Endothelial cell of hepatic sinusoid (primary cell): ENCODE measurements at regions not wholly inside any gene's neighbourhood (a gene's known extent, or its start where the extent isn't known, plus 50 kb on each side); places are given as distances from the start of the nearest gene placed in this dataset.
"Not testable (repeated sequence)": the region's sequence is repeated elsewhere in the genome, so short reads cannot be mapped to it uniquely, and the experiment has no call there.

Experiments
- in situ Hi-C: cut with HindIII; loops from 2 replicates; pipeline ENCODE4 v1.10.0; 2017; ENCODE audit warnings: low sequenced_read_pairs

GRCh38 chr14:38605193-38606114, 349.6 kb upstream of the CLEC14A start:
- in situ Hi-C loops = loop anchor here (25.0 kb wide), 1 partner anchor 593 kb away; no protein-coding TSS in a partner anchor

GRCh38 chr14:38600572-38600971, 344.7 kb upstream of the CLEC14A start:
- in situ Hi-C loops = loop anchor here (25.0 kb wide), 1 partner anchor 588 kb away; no protein-coding TSS in a partner anchor

GRCh38 chr14:38593476-38593875, 337.6 kb upstream of the CLEC14A start:
- in situ Hi-C loops = no loop called here

- in situ Hi-C loops = no loop called here
These were observed 337.0 kb upstream of the CLEC14A start for GRCh38 chr14:38592764-38593442.

GRCh38 chr14:38589747-38590350, 334.0 kb upstream of the CLEC14A start:
- in situ Hi-C loops = no loop called here

GRCh38 chr14:38583471-38583870, 327.6 kb upstream of the CLEC14A start:
- in situ Hi-C loops = no loop called here

GRCh38 chr14:38578278-38578681, 322.4 kb upstream of the CLEC14A start:
- in situ Hi-C loops = no loop called here

GRCh38 chr14:38567703-38568102, 311.8 kb upstream of the CLEC14A start:
- in situ Hi-C loops = no loop called here

GRCh38 chr14:38561657-38562056, 305.8 kb upstream of the CLEC14A start:
- in situ Hi-C loops = no loop called here

- in situ Hi-C loops = no loop called here
These were observed 303.8 kb upstream of the CLEC14A start for GRCh38 chr14:38559711-38560110.

- in situ Hi-C loops = not testable (repeated sequence)
These were observed 301.5 kb upstream of the CLEC14A start for GRCh38 chr14:38557391-38557790.

GRCh38 chr14:38556252-38556651, 300.4 kb upstream of the CLEC14A start:
- in situ Hi-C loops = no loop called here

- in situ Hi-C loops = no loop called here
These were observed 298.1 kb upstream of the CLEC14A start for GRCh38 chr14:38554026-38554425.

- in situ Hi-C loops = no loop called here
These were observed 297.7 kb upstream of the CLEC14A start for GRCh38 chr14:38553586-38553985.

- in situ Hi-C loops = no loop called here
These were observed 293.7 kb upstream of the CLEC14A start for GRCh38 chr14:38549564-38549963.

GRCh38 chr14:38547961-38548490, 292.1 kb upstream of the CLEC14A start:
- in situ Hi-C loops = no loop called here

GRCh38 chr14:38546932-38547551, 291.1 kb upstream of the CLEC14A start:
- in situ Hi-C loops = no loop called here

GRCh38 chr14:38544776-38545175, 288.9 kb upstream of the CLEC14A start:
- in situ Hi-C loops = no loop called here

GRCh38 chr14:38543851-38544250, 288.0 kb upstream of the CLEC14A start:
- in situ Hi-C loops = not testable (repeated sequence)

- in situ Hi-C loops = not testable (repeated sequence)
These were observed 282.2 kb upstream of the CLEC14A start for GRCh38 chr14:38538053-38538452.
